ENCODE measurements at regions not wholly inside any gene's neighbourhood (a gene's known extent, or its start where the extent isn't known, plus 50 kb on each side); places are given as distances from the start of the nearest gene placed in this dataset.

DNA sequence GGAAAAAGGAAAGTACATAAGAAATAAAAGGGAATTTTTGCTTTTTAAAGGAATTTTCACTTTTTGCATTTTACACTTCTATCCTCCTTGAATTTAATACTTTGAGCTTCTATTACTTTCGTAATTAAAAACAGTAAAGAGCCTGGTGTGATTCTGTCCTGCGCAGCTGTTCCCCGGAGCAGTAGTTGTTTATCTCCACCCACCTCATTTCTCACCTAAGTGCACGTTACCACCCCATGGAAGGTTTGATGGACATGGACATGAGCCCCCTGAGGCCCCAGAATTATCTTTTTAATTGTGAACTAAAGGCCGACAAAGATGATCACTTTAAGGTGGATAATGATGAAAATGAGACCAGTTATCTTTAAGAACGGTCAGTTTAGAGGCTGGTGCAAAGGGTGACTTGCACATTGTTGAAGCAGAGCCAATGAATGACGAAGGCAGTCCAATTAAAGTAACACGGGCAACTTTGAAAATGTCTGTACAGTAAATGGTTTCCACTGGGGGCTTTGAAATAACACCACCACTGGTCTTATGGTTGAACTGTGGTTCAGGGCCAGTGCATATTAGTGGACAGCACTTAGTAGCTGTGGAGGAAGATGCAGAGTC, 52.1 kb upstream of the TEX13D start:
- no peaks in the 10 kb centered on the region for H3K36me3 ChIP-seq
- TF ChIP-seq POLR2A (IDR thresholded peaks at IDR 0.05), result no peak
- TF ChIP-seq, protein P1, sequence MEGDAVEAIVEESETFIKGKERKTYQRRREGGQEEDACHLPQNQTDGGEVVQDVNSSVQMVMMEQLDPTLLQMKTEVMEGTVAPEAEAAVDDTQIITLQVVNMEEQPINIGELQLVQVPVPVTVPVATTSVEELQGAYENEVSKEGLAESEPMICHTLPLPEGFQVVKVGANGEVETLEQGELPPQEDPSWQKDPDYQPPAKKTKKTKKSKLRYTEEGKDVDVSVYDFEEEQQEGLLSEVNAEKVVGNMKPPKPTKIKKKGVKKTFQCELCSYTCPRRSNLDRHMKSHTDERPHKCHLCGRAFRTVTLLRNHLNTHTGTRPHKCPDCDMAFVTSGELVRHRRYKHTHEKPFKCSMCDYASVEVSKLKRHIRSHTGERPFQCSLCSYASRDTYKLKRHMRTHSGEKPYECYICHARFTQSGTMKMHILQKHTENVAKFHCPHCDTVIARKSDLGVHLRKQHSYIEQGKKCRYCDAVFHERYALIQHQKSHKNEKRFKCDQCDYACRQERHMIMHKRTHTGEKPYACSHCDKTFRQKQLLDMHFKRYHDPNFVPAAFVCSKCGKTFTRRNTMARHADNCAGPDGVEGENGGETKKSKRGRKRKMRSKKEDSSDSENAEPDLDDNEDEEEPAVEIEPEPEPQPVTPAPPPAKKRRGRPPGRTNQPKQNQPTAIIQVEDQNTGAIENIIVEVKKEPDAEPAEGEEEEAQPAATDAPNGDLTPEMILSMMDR (IDR thresholded peaks at IDR 0.05), result no peak
- no peak for ATAC-seq
- H3K4me1 ChIP-seq, result peaks cover 0 to 5% (median 0%) of the 10 kb centered on the region in 12 donors
- H3K27ac ChIP-seq, result no peak overlapping the region
- intact Hi-C loops (cut with DNase I), result no loop called here
- WGBS, 4 donors, result 60 to 67% (median 63%) methylated on average over 8 of the region's 8 CpGs
- H3K4me3 ChIP-seq, result no peak overlapping the region
- DNase-seq, result no peak
- no peaks in the 10 kb centered on the region for H3K27me3 ChIP-seq
- no peaks in the 10 kb centered on the region for H3K9me3 ChIP-seq

DNA sequence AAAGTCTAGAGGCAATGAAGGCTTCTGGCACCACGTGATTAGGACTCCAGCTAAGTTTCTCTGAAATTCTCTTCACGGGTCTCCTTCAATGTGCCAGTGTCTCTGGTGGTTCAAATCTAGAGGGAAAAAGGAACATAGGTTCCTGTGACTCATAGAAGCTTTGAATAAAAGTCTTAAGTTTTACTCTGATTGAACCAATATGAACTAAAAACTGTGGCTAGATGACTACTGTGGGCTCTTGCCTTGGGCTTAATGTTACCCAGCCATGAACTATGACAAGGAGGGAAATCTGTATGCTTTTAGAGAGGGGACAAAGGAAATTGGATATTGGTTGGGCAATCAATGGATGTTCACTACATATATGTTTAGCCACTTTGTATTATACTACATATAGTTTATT, 49.9 kb upstream of the TEX13D start:
- Histone ChIP-seq H3K9me3 (no peaks in the 10 kb centered on the region), H3K4me1 (no peaks in the 10 kb centered on the region), H3K27ac (no peak overlapping the region), H3K4me3 (no peak overlapping the region), H3K36me3 (no peaks in the 10 kb centered on the region), H3K27me3 (no peaks in the 10 kb centered on the region)
- TF ChIP-seq, protein P1 (IDR thresholded peaks at IDR 0.05), result no peak
- TF ChIP-seq POLR2A (IDR thresholded peaks at IDR 0.05), result no peak
- 50 to 91% (median 81%) methylated on average over 2 of the region's 2 CpGs for WGBS, 4 donors
- intact Hi-C loops (cut with DNase I), result no loop called here
- DNase-seq (no peak), ATAC-seq (no peak)

Measured in heart left ventricle (tissue), 16 donors.